Fibroblast of lung (primary cell): ENCODE measurements at regions not wholly inside any gene's neighbourhood (a gene's known extent, or its start where the extent isn't known, plus 50 kb on each side); places are given as distances from the start of the nearest gene placed in this dataset.

ENCODE experiments used
- DNase-seq, 2 donors: peaks; one replicate each; pipeline versions ENCODE4 v3.0.0 to v3.0.0-alpha.2; 2010; ENCODE audit warnings: low read depth in 2 of 2
- H2AFZ ChIP-seq: 2 replicates; pipeline ENCODE4 v1.5.1; 2012; ENCODE audit warnings: low read length, control low read depth, inconsistent platforms
- H3K27ac ChIP-seq: 2 replicates; pipeline ENCODE4 v1.5.1; 2011; ENCODE audit warnings: low read length, control low read depth; ENCODE audit not compliant: insufficient read depth
- H3K27me3 ChIP-seq: 2 replicates; pipeline ENCODE4 v1.5.1; 2011; ENCODE audit warnings: mild to moderate bottlenecking, low read length; ENCODE audit not compliant: control insufficient read depth, insufficient read depth
- H3K36me3 ChIP-seq: 2 replicates; pipeline ENCODE4 v1.5.1; 2011; ENCODE audit warnings: low read length; ENCODE audit not compliant: control insufficient read depth, insufficient read depth
- H3K4me1 ChIP-seq: 2 replicates; pipeline ENCODE4 v1.5.1; 2011; ENCODE audit warnings: low read length; ENCODE audit not compliant: control insufficient read depth, insufficient read depth; ENCODE audit errors: extremely low read depth
- H3K4me2 ChIP-seq: 2 replicates; pipeline ENCODE4 v1.5.1; 2011; ENCODE audit warnings: low read length, control low read depth; ENCODE audit not compliant: insufficient read depth; ENCODE audit errors: extremely low read depth
- H3K4me3 ChIP-seq, 4 experiments: fragments of 200-600 bp in 1 of 4; sonication (generic) in 1 of 4; replicated peaks in 1 of 4; 2 replicates each; pipeline ENCODE4 v1.5.1; 2011 to 2016; ENCODE audit warnings: low read length in 4 of 4, low read depth in 3 of 4, mild to moderate bottlenecking in 3 of 4, control low read depth in 2 of 4, inconsistent platforms in 1 of 4, mixed read lengths in 1 of 4; ENCODE audit not compliant: insufficient read depth in 1 of 4; ENCODE audit errors: control extremely low read depth in 1 of 4
- H3K79me2 ChIP-seq: 2 replicates; pipeline ENCODE4 v1.5.1; 2012; ENCODE audit warnings: mild to moderate bottlenecking, low read length, inconsistent platforms; ENCODE audit not compliant: control insufficient read depth, insufficient read depth
- H3K9ac ChIP-seq: 2 replicates; pipeline ENCODE4 v1.5.1; 2011; ENCODE audit warnings: mild to moderate bottlenecking, low read length, control low read depth; ENCODE audit not compliant: insufficient read depth
- H3K9me3 ChIP-seq: 2 replicates; pipeline ENCODE4 v1.5.1; 2012; ENCODE audit warnings: low read depth, low read length; ENCODE audit not compliant: control insufficient read depth, insufficient read depth
- H4K20me1 ChIP-seq: 2 replicates; pipeline ENCODE4 v1.5.1; 2011; ENCODE audit warnings: low read length; ENCODE audit not compliant: control insufficient read depth, insufficient read depth; ENCODE audit errors: extremely low read depth
- EZH2 ChIP-seq: IDR thresholded peaks from 2 replicates; pipeline ENCODE4 v1.5.1; 2012; ENCODE audit warnings: low read length, control low read depth, mild to moderate bottlenecking; ENCODE audit errors: missing control alignments
- TF ChIP-seq, protein P1 (sequence below), 2 donors: IDR thresholded peaks in 1 of 2; conservative IDR thresholded peaks in 1 of 2; 1 replicate in 1 of 2; 2 replicates in 1 of 2; pipeline ENCODE4 v1.5.1; 2011 to 2012; ENCODE audit warnings: low read length in 2 of 2, control low read depth in 1 of 2, inconsistent platforms in 1 of 2, low read depth in 1 of 2, mild to moderate bottlenecking in 1 of 2

DNA sequence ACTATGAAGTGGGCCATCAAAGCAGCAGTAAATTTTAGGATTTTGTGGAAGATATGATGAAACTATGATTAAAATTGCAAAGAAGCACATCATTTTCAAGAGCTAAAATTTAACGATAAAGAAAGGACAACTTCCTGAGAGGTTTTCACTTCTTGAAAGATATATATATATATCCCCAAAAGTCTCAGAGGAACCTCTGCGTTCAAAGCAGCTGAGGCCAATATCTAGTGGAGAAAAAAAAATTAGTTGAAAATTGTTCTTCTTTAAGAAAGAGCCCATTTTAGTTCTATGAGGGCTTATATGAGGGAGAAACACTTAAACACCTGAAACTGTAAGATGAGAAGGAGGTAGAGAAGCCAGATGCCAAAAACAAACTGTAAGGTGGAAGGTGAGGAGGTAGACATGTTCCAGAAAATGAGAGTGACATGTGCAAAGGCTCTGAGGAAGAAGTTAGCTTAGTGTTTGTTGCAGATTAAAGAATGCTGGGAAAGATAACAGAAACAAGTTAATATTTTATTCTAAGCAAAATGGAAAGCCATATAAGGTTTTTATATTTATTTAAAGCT, 72.9 kb upstream of the VRK2 start:
- Histone ChIP-seq H4K20me1 (no peaks in the 10 kb centered on the region), H3K4me2 (no peak overlapping the region), H3K4me3 (no peak overlapping the region), H3K9ac (no peak overlapping the region), H3K4me1 (no peaks in the 10 kb centered on the region), H3K36me3 (no peaks in the 10 kb centered on the region), H3K27me3 (no peaks in the 10 kb centered on the region), H3K9me3 (no peaks in the 10 kb centered on the region), H3K79me2 (no peaks in the 10 kb centered on the region), H3K27ac (no peak overlapping the region), H2AFZ (no peak overlapping the region)
- TF ChIP-seq, protein P1, sequence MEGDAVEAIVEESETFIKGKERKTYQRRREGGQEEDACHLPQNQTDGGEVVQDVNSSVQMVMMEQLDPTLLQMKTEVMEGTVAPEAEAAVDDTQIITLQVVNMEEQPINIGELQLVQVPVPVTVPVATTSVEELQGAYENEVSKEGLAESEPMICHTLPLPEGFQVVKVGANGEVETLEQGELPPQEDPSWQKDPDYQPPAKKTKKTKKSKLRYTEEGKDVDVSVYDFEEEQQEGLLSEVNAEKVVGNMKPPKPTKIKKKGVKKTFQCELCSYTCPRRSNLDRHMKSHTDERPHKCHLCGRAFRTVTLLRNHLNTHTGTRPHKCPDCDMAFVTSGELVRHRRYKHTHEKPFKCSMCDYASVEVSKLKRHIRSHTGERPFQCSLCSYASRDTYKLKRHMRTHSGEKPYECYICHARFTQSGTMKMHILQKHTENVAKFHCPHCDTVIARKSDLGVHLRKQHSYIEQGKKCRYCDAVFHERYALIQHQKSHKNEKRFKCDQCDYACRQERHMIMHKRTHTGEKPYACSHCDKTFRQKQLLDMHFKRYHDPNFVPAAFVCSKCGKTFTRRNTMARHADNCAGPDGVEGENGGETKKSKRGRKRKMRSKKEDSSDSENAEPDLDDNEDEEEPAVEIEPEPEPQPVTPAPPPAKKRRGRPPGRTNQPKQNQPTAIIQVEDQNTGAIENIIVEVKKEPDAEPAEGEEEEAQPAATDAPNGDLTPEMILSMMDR (conservative IDR thresholded peaks at IDR 0.05 in 1 of 2, IDR thresholded peaks at IDR 0.05 in 1 of 2; ENCODE audit: low read depth in 1 of 2, low read length in 2 of 2): no peak
- TF ChIP-seq EZH2: no peak
- no peak for DNase-seq

GRCh38 chr2:57979158-57979557, 67.4 kb upstream of the VRK2 start:
- H3K9me3 ChIP-seq: no peaks in the 10 kb centered on the region
- no peaks in the 10 kb centered on the region for H3K4me1 ChIP-seq
- no peak for TF ChIP-seq EZH2
- TF ChIP-seq, protein P1 (conservative IDR thresholded peaks at IDR 0.05 in 1 of 2, IDR thresholded peaks at IDR 0.05 in 1 of 2; ENCODE audit: low read depth in 1 of 2, low read length in 2 of 2): no peak
- no peak overlapping the region for H3K27ac ChIP-seq
- no peaks in the 10 kb centered on the region for H3K79me2 ChIP-seq
- no peak overlapping the region for H2AFZ ChIP-seq
- H3K9ac ChIP-seq: no peak overlapping the region
- H3K36me3 ChIP-seq: no peaks in the 10 kb centered on the region
- no peaks in the 10 kb centered on the region for H3K27me3 ChIP-seq
- DNase-seq: no peak
- H3K4me3 ChIP-seq: no peak overlapping the region
- H4K20me1 ChIP-seq: no peaks in the 10 kb centered on the region
- no peak overlapping the region for H3K4me2 ChIP-seq

GRCh38 chr2:57981083-57981768, 65.4 kb upstream of the VRK2 start:
- peak; percentile 59 to 91 for DNase-seq
- no peaks in the 10 kb centered on the region for H3K27me3 ChIP-seq
- H4K20me1 ChIP-seq: no peaks in the 10 kb centered on the region
- no peak overlapping the region for H3K4me3 ChIP-seq
- H3K4me2 ChIP-seq: no peak overlapping the region
- no peaks in the 10 kb centered on the region for H3K4me1 ChIP-seq
- no peaks in the 10 kb centered on the region for H3K9me3 ChIP-seq
- TF ChIP-seq EZH2: no peak
- no peaks in the 10 kb centered on the region for H3K36me3 ChIP-seq
- no peak overlapping the region for H3K9ac ChIP-seq
- H3K27ac ChIP-seq: no peak overlapping the region
- H2AFZ ChIP-seq: no peak overlapping the region
- no peaks in the 10 kb centered on the region for H3K79me2 ChIP-seq
